C4-2B (cell line): ENCODE measurements at regions not wholly inside any gene's neighbourhood (a gene's known extent, or its start where the extent isn't known, plus 50 kb on each side); places are given as distances from the start of the nearest gene placed in this dataset.

ENCODE experiments used
- ZFX ChIP-seq: fragments of 450-650 bp; IDR thresholded peaks from 2 replicates; pipeline ENCODE4 v1.6.1; 2017
- TF ChIP-seq, protein P1 (sequence below): fragments of 450-650 bp; conservative IDR thresholded peaks from 2 replicates; pipeline ENCODE4 v1.5.1; 2017; ENCODE audit warnings: mild to moderate bottlenecking

DNA sequence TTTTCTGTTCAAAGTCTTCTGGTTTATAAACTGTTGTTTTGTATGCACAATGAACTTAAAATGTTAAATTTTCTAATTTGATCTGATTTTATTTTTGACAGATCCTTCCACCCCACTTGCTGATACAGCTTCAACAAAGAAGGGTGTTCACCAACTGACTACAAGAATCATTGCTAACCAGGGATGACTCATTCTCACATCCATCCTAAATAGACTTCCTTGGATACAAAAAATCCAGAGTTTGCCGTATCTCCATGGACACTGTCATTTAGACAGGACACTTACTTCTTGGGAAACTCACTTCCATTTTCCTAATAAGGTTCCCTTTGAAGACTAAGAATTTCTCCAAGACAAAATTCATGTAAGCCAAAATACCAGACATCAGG, 111.6 kb upstream of the NWD2 start:
- TF ChIP-seq, protein P1, sequence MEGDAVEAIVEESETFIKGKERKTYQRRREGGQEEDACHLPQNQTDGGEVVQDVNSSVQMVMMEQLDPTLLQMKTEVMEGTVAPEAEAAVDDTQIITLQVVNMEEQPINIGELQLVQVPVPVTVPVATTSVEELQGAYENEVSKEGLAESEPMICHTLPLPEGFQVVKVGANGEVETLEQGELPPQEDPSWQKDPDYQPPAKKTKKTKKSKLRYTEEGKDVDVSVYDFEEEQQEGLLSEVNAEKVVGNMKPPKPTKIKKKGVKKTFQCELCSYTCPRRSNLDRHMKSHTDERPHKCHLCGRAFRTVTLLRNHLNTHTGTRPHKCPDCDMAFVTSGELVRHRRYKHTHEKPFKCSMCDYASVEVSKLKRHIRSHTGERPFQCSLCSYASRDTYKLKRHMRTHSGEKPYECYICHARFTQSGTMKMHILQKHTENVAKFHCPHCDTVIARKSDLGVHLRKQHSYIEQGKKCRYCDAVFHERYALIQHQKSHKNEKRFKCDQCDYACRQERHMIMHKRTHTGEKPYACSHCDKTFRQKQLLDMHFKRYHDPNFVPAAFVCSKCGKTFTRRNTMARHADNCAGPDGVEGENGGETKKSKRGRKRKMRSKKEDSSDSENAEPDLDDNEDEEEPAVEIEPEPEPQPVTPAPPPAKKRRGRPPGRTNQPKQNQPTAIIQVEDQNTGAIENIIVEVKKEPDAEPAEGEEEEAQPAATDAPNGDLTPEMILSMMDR, result no peak
- no peak for TF ChIP-seq ZFX
